Lower leg skin (tissue), 3 donors: ENCODE measurements at regions not wholly inside any gene's neighbourhood (a gene's known extent, or its start where the extent isn't known, plus 50 kb on each side); places are given as distances from the start of the nearest gene placed in this dataset.

Source experiments
- POLR2A ChIP-seq, 2 donors: fragments of 450-650 bp; IDR thresholded peaks; one replicate each; pipeline ENCODE4 v1.6.1; 2016 to 2017; ENCODE audit warnings: antibody characterized with exemption in 2 of 2, mild to moderate bottlenecking in 1 of 2, moderate library complexity in 1 of 2
- TF ChIP-seq, protein P1 (sequence below), 3 donors: fragments of 450-650 bp; IDR thresholded peaks; one replicate each; pipeline ENCODE4 v1.5.1; 2016; ENCODE audit warnings: antibody characterized with exemption in 3 of 3, mild to moderate bottlenecking in 3 of 3, moderate library complexity in 2 of 3

DNA sequence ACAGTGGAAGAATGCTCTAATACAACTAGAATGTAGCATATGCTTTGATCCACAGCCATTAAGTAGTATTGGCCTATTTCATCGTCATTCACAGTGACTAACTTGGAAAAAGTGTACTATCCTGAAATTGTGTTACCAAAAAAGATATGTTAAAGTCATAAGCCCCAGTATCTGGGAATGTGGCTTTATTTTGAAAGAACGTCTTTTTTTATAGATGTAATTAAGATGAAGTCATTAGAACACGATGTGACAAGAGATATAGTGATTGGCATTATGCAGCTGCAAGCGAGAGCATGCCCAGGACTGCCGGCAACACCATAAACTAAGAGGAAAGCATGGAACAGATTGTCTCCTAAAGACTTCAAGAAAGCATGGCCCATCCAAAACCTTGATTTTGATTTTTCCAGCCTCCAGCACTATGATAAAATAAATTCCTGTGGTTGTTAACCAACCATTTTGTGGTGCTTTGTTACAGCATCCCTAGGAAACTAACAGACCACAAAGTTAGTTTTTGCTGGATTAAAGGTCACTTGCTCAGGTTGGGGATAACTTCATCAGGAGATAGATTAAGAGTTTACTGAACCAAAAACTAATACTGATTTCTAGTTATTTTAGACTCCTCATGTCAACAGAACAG, 870.6 kb upstream of the LRRC4C start:
- TF ChIP-seq, protein P1, sequence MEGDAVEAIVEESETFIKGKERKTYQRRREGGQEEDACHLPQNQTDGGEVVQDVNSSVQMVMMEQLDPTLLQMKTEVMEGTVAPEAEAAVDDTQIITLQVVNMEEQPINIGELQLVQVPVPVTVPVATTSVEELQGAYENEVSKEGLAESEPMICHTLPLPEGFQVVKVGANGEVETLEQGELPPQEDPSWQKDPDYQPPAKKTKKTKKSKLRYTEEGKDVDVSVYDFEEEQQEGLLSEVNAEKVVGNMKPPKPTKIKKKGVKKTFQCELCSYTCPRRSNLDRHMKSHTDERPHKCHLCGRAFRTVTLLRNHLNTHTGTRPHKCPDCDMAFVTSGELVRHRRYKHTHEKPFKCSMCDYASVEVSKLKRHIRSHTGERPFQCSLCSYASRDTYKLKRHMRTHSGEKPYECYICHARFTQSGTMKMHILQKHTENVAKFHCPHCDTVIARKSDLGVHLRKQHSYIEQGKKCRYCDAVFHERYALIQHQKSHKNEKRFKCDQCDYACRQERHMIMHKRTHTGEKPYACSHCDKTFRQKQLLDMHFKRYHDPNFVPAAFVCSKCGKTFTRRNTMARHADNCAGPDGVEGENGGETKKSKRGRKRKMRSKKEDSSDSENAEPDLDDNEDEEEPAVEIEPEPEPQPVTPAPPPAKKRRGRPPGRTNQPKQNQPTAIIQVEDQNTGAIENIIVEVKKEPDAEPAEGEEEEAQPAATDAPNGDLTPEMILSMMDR (IDR thresholded peaks at IDR 0.05) = no peak
- TF ChIP-seq POLR2A (IDR thresholded peaks at IDR 0.05) = no peak
